A549 (cell line): ENCODE measurements at regions not wholly inside any gene's neighbourhood (a gene's known extent, or its start where the extent isn't known, plus 50 kb on each side); places are given as distances from the start of the nearest gene placed in this dataset.
"Not testable (repeated sequence)": the region's sequence is repeated elsewhere in the genome, so short reads cannot be mapped to it uniquely, and the experiment has no call there.

ENCODE experiments used
- ATAC-seq, 2 experiments: fragments of 200-7000 bp in 1 of 2; fragments of >200 bp in 1 of 2; cut with Nextera tagmentation in 1 of 2; cut with Tn5 transposase in 1 of 2; 3 replicates each; pipeline versions ENCODE4 v1.8.0 to v1.9.1; 2018 to 2020; ENCODE audit warnings: mild to moderate bottlenecking in 1 of 2, moderate library complexity in 1 of 2
- CTCF ChIA-PET: fragments of 300-600 bp; sonication (Branson Sonifier 250); formaldehyde crosslinking; extraction: SDS; loops from one replicate; lab custom pipeline; 2021; ENCODE audit warnings: antibody characterized with exemption, inconsistent platforms; lab: Yijun Ruan, JAX
- POLR2A ChIA-PET: fragments of 350-600 bp; formaldehyde crosslinking; extraction: SDS; loops from one replicate; lab custom pipeline; 2021; ENCODE audit warnings: antibody characterized with exemption, inconsistent platforms; lab: Yijun Ruan, JAX
- DNase-seq, 2 experiments: peaks; one replicate each; pipeline versions ENCODE4 v3.0.0 to v3.0.0-alpha.2; 2011 to 2016; ENCODE audit warnings: low read depth in 1 of 2, low spot score in 1 of 2
- FAIRE-seq: peaks from 2 replicates; lab custom pipeline; 2011; peaks lifted over from hg19 to GRCh38; lab: Jason Lieb, UNC
- H3K27ac ChIP-seq, 2 experiments: fragments of >200 bp; sonication (Bioruptor Twin); formaldehyde crosslinking; 3 replicates each; pipeline ENCODE4 v1.5.1; 2016 to 2017
- H3K4me1 ChIP-seq: fragments of >200 bp; sonication (Bioruptor Twin); formaldehyde crosslinking; 3 replicates; pipeline ENCODE4 v1.6.1; 2016
- H3K4me2 ChIP-seq: fragments of >200 bp; sonication (Bioruptor Twin); formaldehyde crosslinking; 3 replicates; pipeline ENCODE4 v1.6.1; 2016
- H3K4me3 ChIP-seq: fragments of >200 bp; sonication (Bioruptor Twin); formaldehyde crosslinking; 3 replicates; pipeline ENCODE4 v1.5.1; 2016
- H3K9me3 ChIP-seq: fragments of >200 bp; sonication (Bioruptor Twin); formaldehyde crosslinking; 3 replicates; pipeline ENCODE4 v1.6.1; 2016
- CHD2 ChIP-seq: fragments of 150-350 bp; IDR thresholded peaks from 2 replicates; pipeline ENCODE4 v1.6.1; 2014; ENCODE audit warnings: low read length; ENCODE audit not compliant: partially characterized antibody
- HDAC2 ChIP-seq: fragments of 200-600 bp; sonication (generic); IDR thresholded peaks from 2 replicates; pipeline ENCODE4 v1.6.1; 2016
- HEYL ChIP-seq: fragments of 250-450 bp; sonication (Bioruptor Pico); IDR thresholded peaks from 2 replicates; pipeline ENCODE4 v1.8.0; 2021; ENCODE audit warnings: mild to moderate bottlenecking, moderate library complexity
- JUNB ChIP-seq: fragments of >200 bp; sonication (Bioruptor Twin); formaldehyde crosslinking; IDR thresholded peaks from 2 replicates; pipeline ENCODE4 v1.6.1; 2016
- KDM1A ChIP-seq: fragments of 200-600 bp; sonication (generic); IDR thresholded peaks from 2 replicates; pipeline ENCODE4 v1.6.1; 2016; ENCODE audit warnings: low read depth, mild to moderate bottlenecking
- KDM5A ChIP-seq: fragments of 200-600 bp; sonication (generic); IDR thresholded peaks from 2 replicates; pipeline ENCODE4 v1.6.1; 2016; ENCODE audit warnings: antibody characterized with exemption, mild to moderate bottlenecking
- MAFK ChIP-seq: fragments of 450-650 bp; IDR thresholded peaks from 2 replicates; pipeline ENCODE4 v1.6.1; 2014; ENCODE audit not compliant: partially characterized antibody
- NR3C1 ChIP-seq: fragments of >200 bp; sonication (Bioruptor Twin); formaldehyde crosslinking; IDR thresholded peaks from 3 replicates; pipeline ENCODE4 v1.6.1; 2017
- PHF8 ChIP-seq: fragments of 200-600 bp; sonication (generic); IDR thresholded peaks from 2 replicates; pipeline ENCODE4 v1.6.1; 2016; ENCODE audit warnings: low read depth, mild to moderate bottlenecking, antibody characterized with exemption, moderate library complexity, borderline replicate concordance
- POLR2A ChIP-seq: IDR thresholded peaks from 2 replicates; pipeline ENCODE4 v1.6.1; 2012; ENCODE audit warnings: mild to moderate bottlenecking, low read length
- POLR2AphosphoS2 ChIP-seq: conservative IDR thresholded peaks from 2 replicates; pipeline ENCODE4 v1.6.1; 2012; ENCODE audit warnings: low read length, improper control_type of control experiment, inconsistent platforms
- RARB ChIP-seq: fragments of 250-450 bp; sonication (Bioruptor Pico); IDR thresholded peaks from 2 replicates; pipeline ENCODE4 v1.8.0; 2021; ENCODE audit warnings: mild to moderate bottlenecking, moderate library complexity
- RCOR1 ChIP-seq: fragments of 150-350 bp; IDR thresholded peaks from 2 replicates; pipeline ENCODE4 v1.6.1; 2014; ENCODE audit warnings: antibody characterized with exemption, low read length, low read depth
- SMC3 ChIP-seq: fragments of >200 bp; sonication (Bioruptor Twin); formaldehyde crosslinking; IDR thresholded peaks from 3 replicates; pipeline ENCODE4 v1.6.1; 2018; ENCODE audit warnings: inconsistent platforms
- WGBS: methylation state at CpG from one replicate; pipeline ENCODE4 v1.1.6; 2017; ENCODE audit errors: missing lambda C conversion rate; 5-methylcytosine and 5-hydroxymethylcytosine counted together
- TF ChIP-seq, protein P1 (sequence below): fragments of 450-650 bp; IDR thresholded peaks from 2 replicates; pipeline ENCODE4 v1.6.1; 2014; ENCODE audit warnings: antibody characterized with exemption
- TF ChIP-seq, protein P2 (sequence below): fragments of >200 bp; sonication (Bioruptor Twin); formaldehyde crosslinking; IDR thresholded peaks from 3 replicates; pipeline ENCODE4 v1.5.1; 2016
- TF ChIP-seq, protein P3 (sequence below): fragments of >200 bp; sonication (Bioruptor Twin); formaldehyde crosslinking; IDR thresholded peaks from 3 replicates; pipeline ENCODE4 v1.6.1; 2016
- TF ChIP-seq, protein P4 (sequence below): fragments of >200 bp; sonication (Bioruptor Twin); formaldehyde crosslinking; IDR thresholded peaks from 2 replicates; pipeline ENCODE4 v1.6.1; 2016
- TF ChIP-seq, protein P5 (sequence below): IDR thresholded peaks from 2 replicates; pipeline ENCODE4 v1.6.1; 2012
- TF ChIP-seq, protein P6 (sequence below): fragments of 150-350 bp; IDR thresholded peaks from 2 replicates; pipeline ENCODE4 v1.6.1; 2014; ENCODE audit warnings: low read depth, mild to moderate bottlenecking, low read length

DNA sequence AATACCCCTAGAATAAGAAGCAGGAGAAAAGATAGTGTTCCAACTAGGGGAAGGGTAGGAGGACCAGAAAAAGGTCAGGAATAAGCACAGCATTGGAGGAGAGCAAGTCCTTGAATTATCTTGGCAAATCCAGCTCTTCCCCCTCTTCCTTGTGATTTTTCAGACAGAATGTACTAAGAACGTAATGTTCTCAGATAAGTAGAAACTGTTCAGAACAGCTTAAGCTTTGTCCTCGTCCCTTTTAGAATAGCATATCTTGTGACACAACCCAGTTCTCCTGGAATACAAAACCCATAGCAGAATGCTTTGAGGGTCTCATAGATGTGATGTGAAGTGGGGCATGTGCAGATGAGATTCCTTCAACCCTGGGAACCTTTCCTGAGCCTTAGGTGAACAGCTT lies 97.4 kb downstream of the EMB start:
- Histone ChIP-seq H3K4me2 (no peak overlapping the region), H3K9me3 (peaks cover under 1% of the 10 kb centered on the region; the same call in 1 of the 3 replicates), H3K27ac (no peak overlapping the region), H3K4me3 (no peak overlapping the region), H3K4me1 (no peaks in the 10 kb centered on the region)
- CTCF ChIA-PET, result no interaction called here
- ATAC-seq (no peak), DNase-seq (no peak), FAIRE-seq (no peak)
- TF ChIP-seq POLR2A (no peak), HEYL (CRISPR knock-in tag) (no peak), RCOR1 (no peak), RARB (no peak), PHF8 (no peak), JUNB (no peak), NR3C1 (no peak), HDAC2 (no peak), KDM1A (no peak), MAFK (no peak), SMC3 (no peak), KDM5A (no peak), POLR2AphosphoS2 (no peak), CHD2 (no peak)
- TF ChIP-seq, protein P1, sequence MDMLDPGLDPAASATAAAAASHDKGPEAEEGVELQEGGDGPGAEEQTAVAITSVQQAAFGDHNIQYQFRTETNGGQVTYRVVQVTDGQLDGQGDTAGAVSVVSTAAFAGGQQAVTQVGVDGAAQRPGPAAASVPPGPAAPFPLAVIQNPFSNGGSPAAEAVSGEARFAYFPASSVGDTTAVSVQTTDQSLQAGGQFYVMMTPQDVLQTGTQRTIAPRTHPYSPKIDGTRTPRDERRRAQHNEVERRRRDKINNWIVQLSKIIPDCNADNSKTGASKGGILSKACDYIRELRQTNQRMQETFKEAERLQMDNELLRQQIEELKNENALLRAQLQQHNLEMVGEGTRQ, result no peak
- TF ChIP-seq, protein P2, sequence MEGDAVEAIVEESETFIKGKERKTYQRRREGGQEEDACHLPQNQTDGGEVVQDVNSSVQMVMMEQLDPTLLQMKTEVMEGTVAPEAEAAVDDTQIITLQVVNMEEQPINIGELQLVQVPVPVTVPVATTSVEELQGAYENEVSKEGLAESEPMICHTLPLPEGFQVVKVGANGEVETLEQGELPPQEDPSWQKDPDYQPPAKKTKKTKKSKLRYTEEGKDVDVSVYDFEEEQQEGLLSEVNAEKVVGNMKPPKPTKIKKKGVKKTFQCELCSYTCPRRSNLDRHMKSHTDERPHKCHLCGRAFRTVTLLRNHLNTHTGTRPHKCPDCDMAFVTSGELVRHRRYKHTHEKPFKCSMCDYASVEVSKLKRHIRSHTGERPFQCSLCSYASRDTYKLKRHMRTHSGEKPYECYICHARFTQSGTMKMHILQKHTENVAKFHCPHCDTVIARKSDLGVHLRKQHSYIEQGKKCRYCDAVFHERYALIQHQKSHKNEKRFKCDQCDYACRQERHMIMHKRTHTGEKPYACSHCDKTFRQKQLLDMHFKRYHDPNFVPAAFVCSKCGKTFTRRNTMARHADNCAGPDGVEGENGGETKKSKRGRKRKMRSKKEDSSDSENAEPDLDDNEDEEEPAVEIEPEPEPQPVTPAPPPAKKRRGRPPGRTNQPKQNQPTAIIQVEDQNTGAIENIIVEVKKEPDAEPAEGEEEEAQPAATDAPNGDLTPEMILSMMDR, result no peak
- TF ChIP-seq, protein P3, sequence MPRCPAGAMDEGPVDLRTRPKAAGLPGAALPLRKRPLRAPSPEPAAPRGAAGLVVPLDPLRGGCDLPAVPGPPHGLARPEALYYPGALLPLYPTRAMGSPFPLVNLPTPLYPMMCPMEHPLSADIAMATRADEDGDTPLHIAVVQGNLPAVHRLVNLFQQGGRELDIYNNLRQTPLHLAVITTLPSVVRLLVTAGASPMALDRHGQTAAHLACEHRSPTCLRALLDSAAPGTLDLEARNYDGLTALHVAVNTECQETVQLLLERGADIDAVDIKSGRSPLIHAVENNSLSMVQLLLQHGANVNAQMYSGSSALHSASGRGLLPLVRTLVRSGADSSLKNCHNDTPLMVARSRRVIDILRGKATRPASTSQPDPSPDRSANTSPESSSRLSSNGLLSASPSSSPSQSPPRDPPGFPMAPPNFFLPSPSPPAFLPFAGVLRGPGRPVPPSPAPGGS, result no peak
- TF ChIP-seq, protein P4, sequence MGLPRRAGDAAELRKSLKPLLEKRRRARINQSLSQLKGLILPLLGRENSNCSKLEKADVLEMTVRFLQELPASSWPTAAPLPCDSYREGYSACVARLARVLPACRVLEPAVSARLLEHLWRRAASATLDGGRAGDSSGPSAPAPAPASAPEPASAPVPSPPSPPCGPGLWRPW, result no peak
- TF ChIP-seq, protein P5, sequence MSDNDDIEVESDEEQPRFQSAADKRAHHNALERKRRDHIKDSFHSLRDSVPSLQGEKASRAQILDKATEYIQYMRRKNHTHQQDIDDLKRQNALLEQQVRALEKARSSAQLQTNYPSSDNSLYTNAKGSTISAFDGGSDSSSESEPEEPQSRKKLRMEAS, result no peak
- TF ChIP-seq, protein P6, sequence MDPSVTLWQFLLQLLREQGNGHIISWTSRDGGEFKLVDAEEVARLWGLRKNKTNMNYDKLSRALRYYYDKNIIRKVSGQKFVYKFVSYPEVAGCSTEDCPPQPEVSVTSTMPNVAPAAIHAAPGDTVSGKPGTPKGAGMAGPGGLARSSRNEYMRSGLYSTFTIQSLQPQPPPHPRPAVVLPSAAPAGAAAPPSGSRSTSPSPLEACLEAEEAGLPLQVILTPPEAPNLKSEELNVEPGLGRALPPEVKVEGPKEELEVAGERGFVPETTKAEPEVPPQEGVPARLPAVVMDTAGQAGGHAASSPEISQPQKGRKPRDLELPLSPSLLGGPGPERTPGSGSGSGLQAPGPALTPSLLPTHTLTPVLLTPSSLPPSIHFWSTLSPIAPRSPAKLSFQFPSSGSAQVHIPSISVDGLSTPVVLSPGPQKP, result no peak
- WGBS, result 13% methylated on average over 2 of the region's 2 CpGs
- POLR2A ChIA-PET, result no interaction called here

DNA sequence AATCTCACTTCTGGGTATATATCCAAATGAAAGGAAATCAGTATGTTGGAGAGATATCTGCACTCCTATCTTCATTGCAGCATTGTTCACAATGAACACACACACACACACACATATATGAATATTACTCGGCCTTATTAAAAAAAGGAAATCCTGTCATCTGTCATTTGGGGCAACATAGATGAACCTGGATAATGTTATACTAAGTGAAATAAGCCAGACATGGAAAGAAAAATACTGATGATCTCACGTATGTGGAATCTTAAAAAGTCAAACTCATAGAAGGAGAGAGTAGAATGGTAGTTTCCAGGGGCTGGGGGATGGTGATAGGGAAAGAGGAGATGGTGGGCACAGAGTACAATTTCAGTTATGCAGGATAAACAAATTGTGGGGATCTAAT lies 100.3 kb downstream of the EMB start:
- ChIA-PET CTCF (no interaction called here), POLR2A (no interaction called here)
- Histone ChIP-seq H3K4me1 (no peaks in the 10 kb centered on the region), H3K27ac (no peak overlapping the region), H3K9me3 (peaks cover 4% of the 10 kb centered on the region; the same call in 1 of the 3 replicates), H3K4me3 (no peak overlapping the region), H3K4me2 (no peak overlapping the region)
- no peak for TF ChIP-seq RCOR1
- FAIRE-seq (no peak), DNase-seq (no peak), ATAC-seq (no peak)
- WGBS, result 2% methylated on average over 2 of the region's 2 CpGs

DNA sequence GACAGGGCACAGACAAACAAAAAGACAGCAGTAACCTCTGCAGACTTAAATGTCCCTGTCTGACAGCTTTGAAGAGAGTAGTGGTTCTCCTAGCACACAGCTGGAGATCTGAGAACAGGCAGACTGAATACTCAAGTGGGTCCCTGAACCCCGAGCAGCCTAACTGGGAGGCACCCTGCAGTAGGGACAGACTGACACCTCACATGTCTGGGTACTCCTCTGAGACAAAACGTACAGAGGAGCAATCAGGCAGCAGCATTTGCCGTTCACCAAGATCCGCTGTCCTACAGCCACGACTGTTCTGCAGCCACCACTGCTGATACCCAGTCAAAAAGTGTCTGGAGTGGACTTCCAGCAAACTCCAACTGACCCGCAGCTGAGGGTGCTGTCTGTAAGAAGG lies 110.5 kb downstream of the EMB start:
- WGBS, result 23% methylated on average over 6 of the region's 6 CpGs

More for the DNA sequence above, 110.5 kb downstream of the EMB start:
- ATAC-seq, H3K4me3 ChIP-seq, H3K4me1 ChIP-seq, DNase-seq, POLR2A ChIA-PET, H3K4me2 ChIP-seq, H3K27ac ChIP-seq, CTCF ChIA-PET, H3K9me3 ChIP-seq, FAIRE-seq: not testable (repeated sequence)
